ENCODE measurements at regions not wholly inside any gene's neighbourhood (a gene's known extent, or its start where the extent isn't known, plus 50 kb on each side); places are given as distances from the start of the nearest gene placed in this dataset.

GRCh38 chr15:69896606-69897005 is 201.1 kb downstream of the TLE3 start:
- Histone ChIP-seq H3K27me3 (no peaks in the 10 kb centered on the region), H3K4me3 (no peak overlapping the region), H3K4me1 (no peaks in the 10 kb centered on the region), H3K36me3 (replicated peaks in 1 of 2; ENCODE audit: insufficient read depth in 1 of 2, low read depth in 2 of 2) (no peaks in the 10 kb centered on the region), H3K27ac (no peak overlapping the region), H3K9me3 (no peaks in the 10 kb centered on the region)
- intact Hi-C loops (cut with DNase I), result no loop called here
- no peak for ATAC-seq
- TF ChIP-seq CTCF (IDR thresholded peaks at IDR 0.05) (no peak), POLR2A (IDR thresholded peaks at IDR 0.05) (no peak)
- no peak for DNase-seq

GRCh38 chr15:69897061-69897460 is 200.7 kb downstream of the TLE3 start:
- no peak for DNase-seq
- no peak for TF ChIP-seq POLR2A (IDR thresholded peaks at IDR 0.05)
- no peak for TF ChIP-seq CTCF (IDR thresholded peaks at IDR 0.05)
- Histone ChIP-seq H3K4me3 (no peak overlapping the region), H3K36me3 (replicated peaks in 1 of 2; ENCODE audit: insufficient read depth in 1 of 2, low read depth in 2 of 2) (no peaks in the 10 kb centered on the region), H3K27ac (no peak overlapping the region), H3K9me3 (no peaks in the 10 kb centered on the region), H3K4me1 (no peaks in the 10 kb centered on the region), H3K27me3 (no peaks in the 10 kb centered on the region)
- no peak for ATAC-seq
- 89 to 91% methylated on average over 4 of the region's 4 CpGs for WGBS, 2 donors
- intact Hi-C loops (cut with DNase I), result no loop called here

GRCh38 chr15:69897471-69898237 is 200.1 kb downstream of the TLE3 start:
- Histone ChIP-seq H3K4me3 (no peak overlapping the region), H3K9me3 (no peaks in the 10 kb centered on the region), H3K27ac (no peak overlapping the region), H3K27me3 (no peaks in the 10 kb centered on the region), H3K4me1 (no peaks in the 10 kb centered on the region), H3K36me3 (replicated peaks in 1 of 2; ENCODE audit: insufficient read depth in 1 of 2, low read depth in 2 of 2) (no peaks in the 10 kb centered on the region)
- TF ChIP-seq POLR2A (IDR thresholded peaks at IDR 0.05) (no peak), CTCF (IDR thresholded peaks at IDR 0.05) (no peak)
- intact Hi-C loops (cut with DNase I), result no loop called here
- 70 to 71% methylated on average over 9 of the region's 9 CpGs for WGBS, 2 donors
- DNase-seq, result no peak
- ATAC-seq, result no peak

- Histone ChIP-seq H3K27ac (no peak overlapping the region), H3K4me1 (no peaks in the 10 kb centered on the region), H3K4me3 (no peak overlapping the region), H3K27me3 (no peaks in the 10 kb centered on the region), H3K36me3 (replicated peaks in 1 of 2; ENCODE audit: insufficient read depth in 1 of 2, low read depth in 2 of 2) (no peaks in the 10 kb centered on the region), H3K9me3 (no peaks in the 10 kb centered on the region)
- WGBS, 2 donors, result 71 to 83% methylated on average over 2 of the region's 2 CpGs
- ATAC-seq (no peak), DNase-seq (no peak)
- intact Hi-C loops (cut with DNase I), result no loop called here
- TF ChIP-seq POLR2A (IDR thresholded peaks at IDR 0.05) (no peak), CTCF (IDR thresholded peaks at IDR 0.05) (no peak)
Measured at GRCh38 chr15:69898243-69898642, 199.5 kb downstream of the TLE3 start.

GRCh38 chr15:69902414-69903062 is 195.2 kb downstream of the TLE3 start:
- H3K4me3 ChIP-seq, result no peak overlapping the region
- DNase-seq (no peak), ATAC-seq (no peak)
- intact Hi-C loops (cut with DNase I), result no loop called here
- no peaks in the 10 kb centered on the region for H3K27me3 ChIP-seq
- no peaks in the 10 kb centered on the region for H3K4me1 ChIP-seq
- no peaks in the 10 kb centered on the region for H3K9me3 ChIP-seq
- 63 to 77% methylated on average over 6 to 7 of the region's 7 CpGs for WGBS, 2 donors
- TF ChIP-seq CTCF (IDR thresholded peaks at IDR 0.05), result no peak
- no peak for TF ChIP-seq POLR2A (IDR thresholded peaks at IDR 0.05)
- H3K36me3 ChIP-seq (replicated peaks in 1 of 2; ENCODE audit: insufficient read depth in 1 of 2, low read depth in 2 of 2), result no peaks in the 10 kb centered on the region
- H3K27ac ChIP-seq, result no peak overlapping the region
